NCI-H774 (cell line): ENCODE measurements at regions not wholly inside any gene's neighbourhood (a gene's known extent, or its start where the extent isn't known, plus 50 kb on each side); places are given as distances from the start of the nearest gene placed in this dataset.
"Not testable (repeated sequence)": the region's sequence is repeated elsewhere in the genome, so short reads cannot be mapped to it uniquely, and the experiment has no call there.

ENCODE experiments used
- DNase-seq: peaks from one replicate; lab custom pipeline; 2025; lab: John Stamatoyannopoulos, UW

GRCh38 chr13:103884101-103884723 is 818.0 kb upstream of the SLC10A2 start:
- no peak for DNase-seq

- no peak for DNase-seq
Measured at GRCh38 chr13:103883698-103884097, 817.5 kb upstream of the SLC10A2 start.

- peak; percentile 70 for DNase-seq
Measured at GRCh38 chr13:103883164-103883563, 816.9 kb upstream of the SLC10A2 start.

- DNase-seq = not testable (repeated sequence)
Measured at GRCh38 chr13:103880146-103880545, 813.9 kb upstream of the SLC10A2 start.

- no peak for DNase-seq
Measured at GRCh38 chr13:103878891-103879605, 812.8 kb upstream of the SLC10A2 start.

GRCh38 chr13:103876571-103876970 is 810.4 kb upstream of the SLC10A2 start:
- DNase-seq = no peak

- no peak for DNase-seq
Measured at GRCh38 chr13:103873725-103874124, 807.5 kb upstream of the SLC10A2 start.

GRCh38 chr13:103866048-103866447 is 799.8 kb upstream of the SLC10A2 start:
- DNase-seq = no peak

GRCh38 chr13:103862525-103862924 is 796.3 kb upstream of the SLC10A2 start:
- no peak for DNase-seq

GRCh38 chr13:103859952-103860351 is 793.7 kb upstream of the SLC10A2 start:
- no peak for DNase-seq

GRCh38 chr13:103852036-103852435 is 785.8 kb upstream of the SLC10A2 start:
- no peak for DNase-seq

GRCh38 chr13:103844471-103844870 is 778.3 kb upstream of the SLC10A2 start:
- no peak for DNase-seq

- no peak for DNase-seq
Measured at GRCh38 chr13:103839460-103839859, 773.2 kb upstream of the SLC10A2 start.

- no peak for DNase-seq
Measured at GRCh38 chr13:103835052-103835451, 768.8 kb upstream of the SLC10A2 start.

GRCh38 chr13:103833294-103833852 is 767.2 kb upstream of the SLC10A2 start:
- DNase-seq = no peak

- DNase-seq = no peak
Measured at GRCh38 chr13:103815619-103816018, 749.4 kb upstream of the SLC10A2 start.

GRCh38 chr13:103812971-103813370 is 746.8 kb upstream of the SLC10A2 start:
- no peak for DNase-seq

GRCh38 chr13:103812558-103812957 is 746.3 kb upstream of the SLC10A2 start:
- DNase-seq = no peak

- no peak for DNase-seq
Measured at GRCh38 chr13:103810026-103810425, 743.8 kb upstream of the SLC10A2 start.

- no peak for DNase-seq
Measured at GRCh38 chr13:103805771-103806170, 739.6 kb upstream of the SLC10A2 start.

- no peak for DNase-seq
Measured at GRCh38 chr13:103803349-103803748, 737.1 kb upstream of the SLC10A2 start.

- DNase-seq = peak; percentile 34
Measured at GRCh38 chr13:103799028-103799427, 732.8 kb upstream of the SLC10A2 start.

- DNase-seq = no peak
Measured at GRCh38 chr13:103795892-103796478, 729.8 kb upstream of the SLC10A2 start.
